ENCODE measurements at regions not wholly inside any gene's neighbourhood (a gene's known extent, or its start where the extent isn't known, plus 50 kb on each side); places are given as distances from the start of the nearest gene placed in this dataset.

- Mint-ChIP-seq H3K9me3 (no peaks in the 10 kb centered on the region), H3K4me3 (peak overlapping the region; percentile 66), H3K27me3 (ENCODE audit: low read depth) (no peaks in the 10 kb centered on the region), H3K27ac (peak overlapping the region; percentile 88; the same call in 1 of the 2 replicates), H3K4me1 (peaks cover 62% of the 10 kb centered on the region), H3K36me3 (no peaks in the 10 kb centered on the region)
- ATAC-seq (no peak), DNase-seq (ENCODE audit: low spot score) (no peak)
- ChIA-PET POLR2A (interaction anchor here (0.6 to 1.1 kb wide), 4 partner anchors 9 to 49 kb away, joined by 3 read pairs; no protein-coding TSS in a partner anchor), CTCF (interaction anchor here (0.6 to 1.9 kb wide), 3 partner anchors 40 to 94 kb away, joined by 3 to 10 read pairs (median 4); no protein-coding TSS in a partner anchor)
- TF ChIP-seq FOXP1 (CRISPR knock-in tag; IDR thresholded peaks at IDR 0.05; ENCODE audit: borderline replicate concordance), result no peak
- no peak for TF ChIP-seq PREB (CRISPR knock-in tag; IDR thresholded peaks at IDR 0.05; ENCODE audit: borderline replicate concordance)
- TF ChIP-seq ATF2 (CRISPR knock-in tag; IDR thresholded peaks at IDR 0.05; ENCODE audit: borderline replicate concordance, low read depth), result no peak
- TF ChIP-seq SMAD3 (CRISPR knock-in tag; IDR thresholded peaks at IDR 0.05; ENCODE audit: borderline replicate concordance), result no peak
- no peak for TF ChIP-seq CDX4 (CRISPR knock-in tag; IDR thresholded peaks at IDR 0.05; ENCODE audit: borderline replicate concordance)
- TF ChIP-seq CBFB (CRISPR knock-in tag; IDR thresholded peaks at IDR 0.05; ENCODE audit: low read depth), result no peak
- TF ChIP-seq SMAD4 (CRISPR knock-in tag; IDR thresholded peaks at IDR 0.05), result no peak
- TF ChIP-seq RELA (CRISPR knock-in tag; IDR thresholded peaks at IDR 0.05; ENCODE audit: borderline replicate concordance), result no peak
- no peak for TF ChIP-seq ZNF317 (CRISPR knock-in tag; IDR thresholded peaks at IDR 0.05; ENCODE audit: borderline replicate concordance, low read depth)
- TF ChIP-seq ZNF425 (CRISPR knock-in tag; conservative IDR thresholded peaks at IDR 0.05), result no peak
- TF ChIP-seq ZNF396 (CRISPR knock-in tag; IDR thresholded peaks at IDR 0.05; ENCODE audit: borderline replicate concordance), result no peak
- TF ChIP-seq CREM (CRISPR knock-in tag; IDR thresholded peaks at IDR 0.05), result no peak
- no peak for TF ChIP-seq NFE2L1 (CRISPR knock-in tag; IDR thresholded peaks at IDR 0.05)
- no peak for TF ChIP-seq ATF6 (CRISPR knock-in tag; IDR thresholded peaks at IDR 0.05)
- no peak for TF ChIP-seq ZNF423 (CRISPR knock-in tag; IDR thresholded peaks at IDR 0.05)
- TF ChIP-seq SP1 (CRISPR knock-in tag; conservative IDR thresholded peaks at IDR 0.05), result no peak
- no peak for TF ChIP-seq TCF7 (CRISPR knock-in tag; IDR thresholded peaks at IDR 0.05; ENCODE audit: low read depth)
- TF ChIP-seq SOX15 (CRISPR knock-in tag; IDR thresholded peaks at IDR 0.05), result no peak
These were observed 231.2 kb downstream of the SEC14L1 start for GRCh38 chr17:77371888-77372443.

All from WTC11 (cell line).